ENCODE measurements at regions not wholly inside any gene's neighbourhood (a gene's known extent, or its start where the extent isn't known, plus 50 kb on each side); places are given as distances from the start of the nearest gene placed in this dataset.
A peak's percentile ranks its signal among the peaks of the same experiment; 100 is the strongest.

DNA sequence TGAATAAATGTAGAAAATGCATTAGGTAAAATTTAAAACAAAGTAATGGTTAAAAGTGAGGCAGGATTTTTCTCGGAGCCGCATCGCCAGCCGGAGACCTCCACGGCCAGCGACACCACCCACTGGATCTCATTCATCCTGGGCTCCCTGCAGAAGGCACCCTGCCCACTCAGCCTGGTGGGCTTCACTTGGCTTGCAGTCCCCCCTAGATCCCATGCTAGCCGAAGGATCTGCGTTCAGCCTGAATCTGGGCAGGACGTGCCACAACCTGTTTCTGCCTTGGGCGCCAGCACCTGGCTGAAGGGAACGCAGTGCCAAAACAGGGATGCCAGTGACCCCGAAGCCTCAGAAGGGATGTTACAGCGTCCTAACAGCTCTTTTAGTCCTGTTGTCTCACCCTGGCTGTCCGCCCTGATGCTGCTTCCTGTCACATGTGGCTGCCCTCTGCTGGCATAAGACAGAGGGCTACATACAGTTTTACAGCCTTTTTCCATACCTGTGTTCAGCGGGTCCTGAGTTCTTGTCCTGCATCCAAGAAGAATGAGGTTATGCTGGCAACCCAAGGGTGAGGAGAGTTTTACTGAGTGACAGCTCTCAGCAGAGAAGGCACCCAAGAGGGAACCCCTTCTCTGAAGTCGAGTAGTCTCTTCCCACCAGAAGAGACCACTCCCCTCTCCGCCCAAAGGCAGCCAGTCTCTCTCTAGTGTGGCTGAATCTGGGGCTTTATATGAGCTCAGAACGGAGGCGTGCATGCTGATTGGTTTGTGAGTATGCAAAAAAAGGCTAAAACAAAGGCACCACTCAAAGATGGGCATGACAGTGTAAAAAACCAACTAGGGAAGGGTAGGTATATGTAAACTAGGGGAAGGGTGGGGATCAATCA, 173.1 kb upstream of the GYPC start:
- no peaks in the 10 kb centered on the region for H3K36me3 ChIP-seq (ENCODE audit: low read depth, missing control alignments)
- peak; percentile 18 for DNase-seq
- no peaks in the 10 kb centered on the region for H3K4me1 ChIP-seq
- no peaks in the 10 kb centered on the region for H3K9me3 ChIP-seq
- no peaks in the 10 kb centered on the region for H3K27me3 ChIP-seq
- H3K4me3 ChIP-seq, result no peak overlapping the region
- no peak overlapping the region for H3K27ac ChIP-seq
- 60 to 77% methylated on average over 9 to 19 of the region's 19 CpGs for WGBS, 2 donors
- no peak for TF ChIP-seq POLR2A (IDR thresholded peaks at IDR 0.05)
- intact Hi-C loops (cut with DNase I; ENCODE audit: low total_unique reads), result no loop called here

DNA sequence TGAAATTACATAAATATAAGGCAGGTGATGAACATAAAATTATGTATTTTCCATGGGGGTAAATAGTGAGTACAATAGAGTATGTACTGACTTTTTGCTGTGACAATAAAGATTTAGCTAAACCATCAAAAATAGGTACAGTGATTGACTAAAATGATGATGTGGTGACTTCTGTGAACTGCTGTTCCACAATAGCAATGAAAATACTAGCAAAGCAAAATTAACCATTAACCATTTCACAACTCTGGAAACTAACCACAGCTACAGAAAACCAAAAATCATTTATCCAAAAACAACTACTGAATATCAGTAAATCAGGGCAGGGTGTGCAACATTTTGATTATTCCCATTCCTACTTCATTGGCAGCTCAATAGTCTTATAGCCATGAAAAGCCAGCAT, 161.4 kb upstream of the GYPC start:
- H3K9me3 ChIP-seq, result no peaks in the 10 kb centered on the region
- intact Hi-C loops (cut with DNase I; ENCODE audit: low total_unique reads), result no loop called here
- H3K4me3 ChIP-seq, result no peak overlapping the region
- no peak overlapping the region for H3K27ac ChIP-seq
- no peaks in the 10 kb centered on the region for H3K36me3 ChIP-seq (ENCODE audit: low read depth, missing control alignments)
- H3K4me1 ChIP-seq, result no peaks in the 10 kb centered on the region
- no peaks in the 10 kb centered on the region for H3K27me3 ChIP-seq
- DNase-seq, result no peak
- no peak for TF ChIP-seq POLR2A (IDR thresholded peaks at IDR 0.05)
- TF ChIP-seq CTCF (IDR thresholded peaks at IDR 0.05), result no peak

GRCh38 chr2:126495189-126495588, 160.8 kb upstream of the GYPC start:
- Histone ChIP-seq H3K36me3 (ENCODE audit: low read depth, missing control alignments) (no peaks in the 10 kb centered on the region), H3K4me3 (no peak overlapping the region), H3K4me1 (no peaks in the 10 kb centered on the region), H3K27me3 (no peaks in the 10 kb centered on the region), H3K9me3 (no peaks in the 10 kb centered on the region), H3K27ac (no peak overlapping the region)
- 72 to 77% methylated on average over 2 of the region's 2 CpGs for WGBS, 2 donors
- DNase-seq, result no peak
- TF ChIP-seq POLR2A (IDR thresholded peaks at IDR 0.05) (no peak), CTCF (IDR thresholded peaks at IDR 0.05) (no peak)
- intact Hi-C loops (cut with DNase I; ENCODE audit: low total_unique reads), result no loop called here

DNA sequence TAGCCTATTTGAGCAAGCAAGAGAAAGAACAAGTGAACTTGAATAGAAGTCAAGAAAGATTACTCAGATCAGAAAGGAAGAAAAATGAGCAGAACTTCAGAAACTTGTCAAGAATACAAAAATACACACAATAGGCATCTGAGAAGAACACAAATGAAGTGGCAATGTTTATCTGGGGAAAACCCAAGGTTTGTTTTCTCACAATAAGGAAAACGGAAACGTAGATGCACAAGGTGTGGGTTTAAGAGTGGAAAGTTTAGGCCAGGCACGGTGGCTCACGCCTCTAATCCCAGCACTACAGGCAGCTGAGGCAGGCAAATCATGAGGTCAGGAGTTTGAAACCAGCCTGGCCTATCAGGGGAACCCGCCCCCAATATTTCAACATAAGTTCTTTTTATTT, 159.5 kb upstream of the GYPC start:
- intact Hi-C loops (cut with DNase I; ENCODE audit: low total_unique reads), result no loop called here
- WGBS, 2 donors, result 90 to 95% methylated on average over 5 of the region's 5 CpGs

DNA sequence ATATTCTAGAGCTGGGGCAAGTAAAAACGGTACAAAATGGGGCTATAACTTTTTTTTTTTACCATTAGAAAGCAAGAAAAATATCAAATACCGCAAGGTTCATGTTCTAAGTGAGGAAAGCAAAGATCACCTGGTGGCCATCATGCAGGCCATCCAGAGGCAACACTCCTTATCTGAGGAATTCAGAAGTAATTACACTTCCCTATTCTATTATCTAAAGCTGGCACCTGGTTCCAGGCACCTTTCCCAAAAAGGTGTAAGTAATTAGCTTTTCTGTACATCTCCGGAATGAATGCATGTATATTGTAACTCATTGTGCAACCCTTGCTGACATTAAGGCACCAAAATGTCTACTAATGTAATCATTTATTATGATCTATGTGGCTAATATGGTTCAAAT, 152.5 kb upstream of the GYPC start:
- TF ChIP-seq CTCF (IDR thresholded peaks at IDR 0.05), result no peak
- TF ChIP-seq POLR2A (IDR thresholded peaks at IDR 0.05), result no peak
- WGBS, 2 donors, result 59 to 60% methylated on average over 3 of the region's 3 CpGs
- no peaks in the 10 kb centered on the region for H3K9me3 ChIP-seq

More for the DNA sequence above, 159.5 kb upstream of the GYPC start:
- no peak overlapping the region for H3K27ac ChIP-seq
- H3K4me3 ChIP-seq, result no peak overlapping the region
- H3K9me3 ChIP-seq, result no peaks in the 10 kb centered on the region
- H3K4me1 ChIP-seq, result no peaks in the 10 kb centered on the region
- H3K27me3 ChIP-seq, result no peaks in the 10 kb centered on the region
- no peak for DNase-seq
- TF ChIP-seq CTCF (IDR thresholded peaks at IDR 0.05) (no peak), POLR2A (IDR thresholded peaks at IDR 0.05) (no peak)
- H3K36me3 ChIP-seq (ENCODE audit: low read depth, missing control alignments), result no peaks in the 10 kb centered on the region

More for the DNA sequence above, 152.5 kb upstream of the GYPC start:
- H3K27ac ChIP-seq, result no peak overlapping the region
- no peak overlapping the region for H3K4me3 ChIP-seq
- no peaks in the 10 kb centered on the region for H3K36me3 ChIP-seq (ENCODE audit: low read depth, missing control alignments)
- no peaks in the 10 kb centered on the region for H3K27me3 ChIP-seq
- no peaks in the 10 kb centered on the region for H3K4me1 ChIP-seq
- intact Hi-C loops (cut with DNase I; ENCODE audit: low total_unique reads), result no loop called here
- no peak for DNase-seq
